GM20000 (cell line): ENCODE measurements at regions not wholly inside any gene's neighbourhood (a gene's known extent, or its start where the extent isn't known, plus 50 kb on each side); places are given as distances from the start of the nearest gene placed in this dataset.

Experiments
- DNase-seq: peaks from one replicate; pipeline ENCODE4 v3.0.0; 2012; ENCODE audit warnings: low spot score
- CTCF ChIP-seq: IDR thresholded peaks from 2 replicates; pipeline ENCODE4 v1.5.1; 2012; ENCODE audit warnings: mild to moderate bottlenecking, control low read depth; ENCODE audit errors: extremely low read depth, missing control alignments

- TF ChIP-seq CTCF: no peak
- no peak for DNase-seq
Observed at GRCh38 chr2:125207431-125207830, 1182.3 kb downstream of the CNTNAP5 start.

GRCh38 chr2:125216321-125216720 lies 1191.2 kb downstream of the CNTNAP5 start:
- no peak for DNase-seq
- TF ChIP-seq CTCF: no peak

GRCh38 chr2:125224188-125224587 lies 1199.1 kb downstream of the CNTNAP5 start:
- no peak for TF ChIP-seq CTCF
- DNase-seq: no peak

- no peak for TF ChIP-seq CTCF
- DNase-seq: peak; percentile 3
Observed at GRCh38 chr2:125224830-125225229, 1199.7 kb downstream of the CNTNAP5 start.

GRCh38 chr2:125227843-125228392 lies 1202.8 kb downstream of the CNTNAP5 start:
- DNase-seq: no peak
- TF ChIP-seq CTCF: no peak

GRCh38 chr2:125240870-125241269 lies 1215.8 kb downstream of the CNTNAP5 start:
- DNase-seq: no peak
- TF ChIP-seq CTCF: no peak

- TF ChIP-seq CTCF: no peak
- DNase-seq: no peak
Observed at GRCh38 chr2:125243074-125243473, 1218.0 kb downstream of the CNTNAP5 start.
